Posterior cingulate gyrus (tissue), 11 donors: ENCODE measurements at regions not wholly inside any gene's neighbourhood (a gene's known extent, or its start where the extent isn't known, plus 50 kb on each side); places are given as distances from the start of the nearest gene placed in this dataset.
A peak's percentile ranks its signal among the peaks of the same experiment; 100 is the strongest.

Experiments
- DNase-seq, 10 donors: peaks; one replicate each; pipeline versions ENCODE4 v3.0.0 to v3.0.0-alpha.2; 2020 to 2021; ENCODE audit warnings: mixed read lengths in 3 of 10
- intact Hi-C: fragments of 100-400 bp; cut with DNase I; formaldehyde crosslinking; loops from one replicate; pipeline ENCODE4 v1.15.1; 2023

- intact Hi-C loops, result no loop called here
- DNase-seq, result no peak
Measured at GRCh38 chr2:58545300-58546280, 304.5 kb upstream of the FANCL start.

DNA sequence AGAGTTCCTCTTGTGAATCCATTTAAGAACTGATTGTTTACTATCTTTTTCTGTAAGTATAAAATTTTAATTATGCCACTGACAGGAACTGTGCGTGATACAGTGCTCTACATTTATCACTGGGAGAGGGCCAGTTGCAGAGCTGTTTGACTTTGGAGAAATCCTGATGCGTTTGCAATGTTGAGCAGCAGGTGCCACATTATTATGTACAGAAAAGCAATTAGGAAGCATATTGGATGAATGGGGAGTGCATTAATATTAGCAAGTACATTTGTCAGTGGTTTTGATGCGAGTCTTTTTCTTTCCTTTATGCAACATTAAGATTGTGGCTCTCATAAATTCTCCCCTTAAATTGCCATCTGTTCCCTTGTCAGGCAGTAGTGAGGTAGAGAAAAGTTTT is 302.3 kb upstream of the FANCL start:
- intact Hi-C loops, result no loop called here
- DNase-seq, result no peak

DNA sequence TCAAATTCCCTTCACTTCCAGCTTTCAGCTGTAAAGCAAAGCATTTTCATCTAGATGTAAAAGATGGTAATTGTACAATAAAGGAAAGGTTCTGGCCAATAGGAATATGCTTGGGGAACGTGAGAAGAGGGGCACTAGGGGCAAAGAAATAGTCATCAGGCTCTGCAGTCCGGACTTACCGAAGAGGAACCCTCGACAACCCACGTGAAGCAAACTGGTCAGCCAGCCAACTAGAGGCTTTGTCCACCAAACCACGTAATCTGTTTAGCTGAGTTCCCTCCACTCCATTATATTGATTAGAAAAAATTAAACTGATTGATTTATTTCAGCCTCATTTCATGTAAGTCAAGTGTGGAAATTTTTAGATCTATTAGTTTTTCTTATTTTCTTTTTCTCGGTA is 300.4 kb upstream of the FANCL start:
- DNase-seq, result peak in 4 of 10 donors; percentile 18 to 55 (median 48)
- intact Hi-C loops, result no loop called here

DNA sequence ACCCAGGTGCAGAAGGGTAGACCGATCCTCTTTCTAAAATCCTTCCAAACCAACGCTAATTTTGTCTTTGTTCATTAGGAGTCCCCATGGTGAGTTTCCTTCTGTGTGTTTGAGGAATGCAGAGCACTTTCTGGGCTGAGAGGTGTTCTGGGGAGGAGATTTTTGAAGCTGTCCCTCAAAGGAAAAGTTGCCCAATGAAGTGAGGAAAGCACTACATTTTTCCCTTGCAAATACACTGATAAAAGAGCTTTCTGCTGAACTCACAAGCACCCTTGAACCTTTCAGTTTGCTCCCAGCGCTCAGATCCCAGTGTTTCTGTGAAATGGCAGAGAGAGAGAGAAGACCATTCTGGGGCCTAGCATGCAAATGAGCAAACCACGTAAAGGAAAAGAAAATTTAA is 299.6 kb upstream of the FANCL start:
- DNase-seq, result no peak
- intact Hi-C loops, result no loop called here

DNA sequence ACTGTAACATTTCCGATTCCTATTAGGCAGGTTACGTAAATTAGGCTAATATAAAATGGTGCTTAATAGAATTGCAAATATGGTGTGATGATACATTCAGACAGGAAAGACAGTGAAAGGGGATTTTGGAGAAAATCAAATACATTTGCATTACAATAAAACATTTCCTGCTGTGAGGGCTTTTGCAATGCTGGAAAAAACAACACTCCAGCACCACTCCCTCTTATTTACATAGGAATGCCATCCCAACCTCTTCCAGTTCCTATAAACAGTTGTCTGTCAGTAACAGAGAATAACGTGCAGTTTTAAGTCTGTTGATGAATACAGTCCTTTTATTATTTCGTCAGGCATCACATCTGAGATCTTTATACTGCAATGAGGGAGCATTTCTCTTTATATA is 298.8 kb upstream of the FANCL start:
- intact Hi-C loops, result no loop called here

DNA sequence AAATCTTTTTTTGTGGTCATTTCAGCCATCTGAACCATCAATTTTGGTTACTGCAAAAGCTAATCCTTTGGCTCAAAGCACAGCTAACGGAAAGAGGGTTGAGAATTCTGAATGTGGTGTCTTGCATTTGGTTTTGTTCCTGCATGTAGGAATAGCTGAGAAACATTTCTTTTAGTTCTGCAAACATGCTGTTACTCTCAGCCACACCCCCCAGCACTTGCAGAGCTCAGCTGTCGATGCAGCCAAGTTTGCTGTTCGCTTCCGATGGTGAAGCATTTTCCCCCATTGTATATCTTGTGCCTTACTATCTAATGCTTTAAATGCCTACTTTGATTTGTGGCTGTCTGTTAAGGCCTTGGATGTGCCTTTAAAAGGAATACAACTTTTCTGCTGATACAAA is 294.9 kb upstream of the FANCL start:
- DNase-seq, result peak in 1 of 10 donors; percentile 31
- intact Hi-C loops, result no loop called here

More for the DNA sequence above, 298.8 kb upstream of the FANCL start:
- no peak for DNase-seq

DNA sequence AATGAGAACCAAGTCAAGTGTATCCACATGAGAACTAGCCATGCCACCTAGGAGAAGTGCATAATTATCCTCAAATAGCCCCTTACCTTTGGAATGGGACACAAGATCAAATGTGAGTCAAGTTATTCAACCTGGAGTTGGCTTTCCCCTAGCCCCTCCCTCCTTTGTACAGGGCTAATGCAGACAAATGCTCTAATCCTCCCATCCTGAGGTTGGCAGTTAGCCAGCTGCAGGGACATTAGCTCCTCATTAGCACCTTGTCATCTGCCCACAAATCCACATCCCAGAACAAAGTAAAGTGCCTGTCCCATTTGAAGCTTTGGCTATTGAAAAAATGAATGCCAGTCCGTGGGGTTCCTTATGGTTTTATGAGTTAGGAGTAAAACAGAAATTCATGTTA is 294.1 kb upstream of the FANCL start:
- no peak for DNase-seq
- intact Hi-C loops, result no loop called here

DNA sequence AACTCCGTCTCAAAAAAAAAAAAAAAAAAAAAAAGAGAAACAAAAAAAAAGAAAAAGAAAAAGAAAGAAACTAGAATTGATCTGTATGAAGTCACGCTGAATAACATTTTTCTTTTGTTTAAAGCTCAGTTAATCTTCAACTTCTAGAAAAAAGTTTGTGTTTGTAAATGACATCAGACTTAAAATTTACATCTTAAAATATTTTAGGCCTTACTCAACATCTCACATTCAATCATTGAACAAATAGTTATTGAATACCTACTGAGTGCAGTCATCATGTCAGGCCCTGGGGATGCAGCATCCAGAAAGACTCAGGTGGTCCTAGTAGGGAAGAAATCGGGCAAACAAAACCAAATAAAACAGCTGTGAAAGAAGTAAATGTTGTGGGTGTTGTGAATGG is 292.3 kb upstream of the FANCL start:
- no peak for DNase-seq
- intact Hi-C loops, result no loop called here

- DNase-seq, result no peak
Measured at GRCh38 chr2:58532641-58533040, 291.5 kb upstream of the FANCL start.

DNA sequence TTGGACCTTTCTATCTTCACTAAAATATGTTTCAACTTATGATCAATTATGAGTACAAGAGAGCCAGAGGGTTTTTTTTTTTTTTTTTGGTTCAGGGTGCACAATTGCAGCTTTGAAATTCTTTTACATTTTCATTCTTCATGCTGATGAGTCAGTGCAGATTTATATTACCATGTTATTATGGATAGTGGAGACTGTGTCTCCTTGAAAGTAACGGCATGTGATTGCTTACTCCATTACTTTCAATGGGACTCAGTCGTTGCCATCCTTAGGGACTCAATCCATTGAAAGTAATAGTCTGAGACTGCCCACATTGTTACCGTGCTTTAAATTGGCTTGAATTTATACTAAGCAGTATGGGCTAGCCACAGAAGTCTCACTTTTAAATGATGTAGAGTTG is 286.5 kb upstream of the FANCL start:
- no peak for DNase-seq
- intact Hi-C loops, result no loop called here

More at GRCh38 chr2:58532641-58533040, 291.5 kb upstream of the FANCL start:
- intact Hi-C loops, result no loop called here

- DNase-seq, result no peak
- intact Hi-C loops, result no loop called here
Measured at GRCh38 chr2:58521803-58522554, 280.9 kb upstream of the FANCL start.

DNA sequence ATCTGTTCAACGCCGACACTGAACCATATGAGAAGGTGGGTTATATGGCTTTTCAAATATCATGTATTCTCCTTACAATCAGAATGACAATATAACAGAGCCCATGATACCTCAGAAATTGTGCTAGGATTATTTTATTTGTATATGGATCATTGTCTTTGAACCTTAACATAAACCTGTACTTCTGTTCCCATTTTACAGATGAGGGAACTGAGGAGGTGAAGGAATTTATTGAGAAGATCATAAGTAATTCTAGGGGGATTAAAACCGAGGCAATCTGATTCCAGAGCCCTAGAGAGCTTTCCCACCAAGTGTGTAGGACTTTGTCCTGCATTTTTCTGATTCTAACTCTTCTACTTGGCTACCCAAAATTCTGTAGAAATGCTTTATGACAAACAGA is 279.8 kb upstream of the FANCL start:
- no peak for DNase-seq
- intact Hi-C loops, result no loop called here

GRCh38 chr2:58517881-58518280 is 276.8 kb upstream of the FANCL start:
- no peak for DNase-seq
- intact Hi-C loops, result no loop called here

- DNase-seq, result no peak
- intact Hi-C loops, result no loop called here
Measured at GRCh38 chr2:58516695-58517094, 275.6 kb upstream of the FANCL start.

- intact Hi-C loops, result no loop called here
Measured at GRCh38 chr2:58515827-58516573, 274.9 kb upstream of the FANCL start.

GRCh38 chr2:58514252-58514651 is 273.1 kb upstream of the FANCL start:
- intact Hi-C loops, result no loop called here
- no peak for DNase-seq

More at GRCh38 chr2:58515827-58516573, 274.9 kb upstream of the FANCL start:
- DNase-seq, result no peak

GRCh38 chr2:58512878-58513277 is 271.8 kb upstream of the FANCL start:
- DNase-seq, result no peak
- intact Hi-C loops, result no loop called here

DNA sequence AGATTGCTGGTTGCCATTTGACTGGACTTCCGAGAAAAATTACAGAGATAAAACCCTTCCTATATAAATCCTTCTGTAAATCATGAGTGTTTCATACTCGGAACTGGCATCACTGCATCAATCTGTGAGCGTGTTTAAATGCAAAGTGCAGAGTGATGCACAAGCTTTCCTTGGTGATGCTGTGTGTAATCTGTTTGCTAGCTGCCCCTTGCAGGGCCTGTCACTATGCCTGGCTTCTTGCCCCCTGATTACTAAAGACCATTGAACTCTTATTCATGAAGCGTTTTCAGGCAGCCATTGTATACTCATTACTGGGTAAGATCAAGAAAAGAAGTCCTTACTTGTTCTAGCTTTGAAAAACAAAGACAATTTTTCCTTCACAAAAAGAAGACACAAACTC is 266.9 kb upstream of the FANCL start:
- intact Hi-C loops, result no loop called here
- DNase-seq, result peak in 2 of 10 donors; percentile 41 to 80

DNA sequence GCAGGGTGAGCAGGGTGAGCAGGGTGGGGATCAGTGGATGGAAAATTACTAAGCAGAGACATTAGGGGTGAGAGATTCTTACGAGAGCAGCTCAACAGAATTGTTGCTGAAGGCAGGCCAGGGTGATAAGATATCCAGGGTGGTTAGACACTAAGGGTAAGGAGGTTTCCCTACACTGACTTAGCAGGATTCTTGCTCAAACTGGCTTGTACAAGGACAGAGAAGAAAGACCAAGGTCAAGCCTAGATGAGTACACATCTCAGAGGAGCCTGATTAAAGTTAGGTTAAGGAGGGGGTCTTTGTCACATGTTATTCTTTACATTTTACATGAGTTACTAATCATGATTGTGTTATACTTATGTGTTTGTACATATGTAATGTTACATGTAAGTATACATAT is 262.8 kb upstream of the FANCL start:
- intact Hi-C loops, result no loop called here
- DNase-seq, result no peak

- intact Hi-C loops, result no loop called here
- DNase-seq, result no peak
Measured at GRCh38 chr2:58502931-58503330, 261.8 kb upstream of the FANCL start.
